ENCODE measurements at regions not wholly inside any gene's neighbourhood (a gene's known extent, or its start where the extent isn't known, plus 50 kb on each side); places are given as distances from the start of the nearest gene placed in this dataset.

DNA sequence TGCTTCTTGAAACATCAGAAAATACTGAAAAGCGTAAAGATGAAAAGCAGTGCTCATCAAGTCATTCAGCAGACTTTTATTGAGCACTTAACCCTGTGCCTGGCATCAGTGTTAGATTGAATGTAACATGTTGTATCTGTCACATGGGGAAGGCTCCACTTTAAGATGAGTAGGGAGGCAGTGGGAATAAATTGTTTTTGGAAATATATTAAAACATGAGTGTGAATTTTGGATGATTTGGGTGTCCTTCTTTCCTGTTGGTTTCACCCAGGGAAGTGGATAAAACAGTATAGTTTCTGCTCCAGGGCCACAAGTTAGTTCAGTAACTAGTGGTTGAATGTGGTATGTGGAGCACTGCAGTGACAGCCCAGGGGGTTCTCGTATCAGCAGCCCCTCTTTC lies 301.4 kb upstream of the TPM1 start:
- TF ChIP-seq, protein P1, sequence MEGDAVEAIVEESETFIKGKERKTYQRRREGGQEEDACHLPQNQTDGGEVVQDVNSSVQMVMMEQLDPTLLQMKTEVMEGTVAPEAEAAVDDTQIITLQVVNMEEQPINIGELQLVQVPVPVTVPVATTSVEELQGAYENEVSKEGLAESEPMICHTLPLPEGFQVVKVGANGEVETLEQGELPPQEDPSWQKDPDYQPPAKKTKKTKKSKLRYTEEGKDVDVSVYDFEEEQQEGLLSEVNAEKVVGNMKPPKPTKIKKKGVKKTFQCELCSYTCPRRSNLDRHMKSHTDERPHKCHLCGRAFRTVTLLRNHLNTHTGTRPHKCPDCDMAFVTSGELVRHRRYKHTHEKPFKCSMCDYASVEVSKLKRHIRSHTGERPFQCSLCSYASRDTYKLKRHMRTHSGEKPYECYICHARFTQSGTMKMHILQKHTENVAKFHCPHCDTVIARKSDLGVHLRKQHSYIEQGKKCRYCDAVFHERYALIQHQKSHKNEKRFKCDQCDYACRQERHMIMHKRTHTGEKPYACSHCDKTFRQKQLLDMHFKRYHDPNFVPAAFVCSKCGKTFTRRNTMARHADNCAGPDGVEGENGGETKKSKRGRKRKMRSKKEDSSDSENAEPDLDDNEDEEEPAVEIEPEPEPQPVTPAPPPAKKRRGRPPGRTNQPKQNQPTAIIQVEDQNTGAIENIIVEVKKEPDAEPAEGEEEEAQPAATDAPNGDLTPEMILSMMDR (IDR thresholded peaks at IDR 0.05; ENCODE audit: poor library complexity), result no peak
- TF ChIP-seq EZH2 (IDR thresholded peaks at IDR 0.05; ENCODE audit: borderline replicate concordance), result no peak
- no peak for TF ChIP-seq EZH2phosphoT487 (IDR thresholded peaks at IDR 0.05; ENCODE audit: low read depth, severe bottlenecking, unreplicated experiment)
